ENCODE measurements at regions not wholly inside any gene's neighbourhood (a gene's known extent, or its start where the extent isn't known, plus 50 kb on each side); places are given as distances from the start of the nearest gene placed in this dataset.
"Not testable (repeated sequence)": the region's sequence is repeated elsewhere in the genome, so short reads cannot be mapped to it uniquely, and the experiment has no call there.

- DNase-seq (ENCODE audit: low read depth, low spot score), result no peak
These were observed 620.0 kb downstream of the ANKRD50 start for GRCh38 chr4:124092541-124092984.

GRCh38 chr4:124095621-124096020 is 616.9 kb downstream of the ANKRD50 start:
- no peak for DNase-seq (ENCODE audit: low read depth, low spot score)

- no peak for DNase-seq (ENCODE audit: low read depth, low spot score)
These were observed 616.2 kb downstream of the ANKRD50 start for GRCh38 chr4:124096290-124096689.

GRCh38 chr4:124097447-124097846 is 615.1 kb downstream of the ANKRD50 start:
- DNase-seq (ENCODE audit: low read depth, low spot score), result no peak

GRCh38 chr4:124104101-124104500 is 608.4 kb downstream of the ANKRD50 start:
- no peak for DNase-seq (ENCODE audit: low read depth, low spot score)

GRCh38 chr4:124104628-124105027 is 607.9 kb downstream of the ANKRD50 start:
- no peak for DNase-seq (ENCODE audit: low read depth, low spot score)

GRCh38 chr4:124105212-124105611 is 607.3 kb downstream of the ANKRD50 start:
- DNase-seq (ENCODE audit: low read depth, low spot score), result peak; percentile 16

GRCh38 chr4:124111411-124111810 is 601.1 kb downstream of the ANKRD50 start:
- no peak for DNase-seq (ENCODE audit: low read depth, low spot score)

- DNase-seq (ENCODE audit: low read depth, low spot score), result peak; percentile 85
These were observed 600.6 kb downstream of the ANKRD50 start for GRCh38 chr4:124111922-124112321.

- no peak for DNase-seq (ENCODE audit: low read depth, low spot score)
These were observed 594.5 kb downstream of the ANKRD50 start for GRCh38 chr4:124118061-124118460.

GRCh38 chr4:124121461-124121971 is 591.0 kb downstream of the ANKRD50 start:
- DNase-seq (ENCODE audit: low read depth, low spot score), result peak; percentile 85

GRCh38 chr4:124123181-124123580 is 589.4 kb downstream of the ANKRD50 start:
- DNase-seq (ENCODE audit: low read depth, low spot score), result no peak

GRCh38 chr4:124123721-124124120 is 588.8 kb downstream of the ANKRD50 start:
- DNase-seq (ENCODE audit: low read depth, low spot score), result no peak

- not testable (repeated sequence) for DNase-seq (ENCODE audit: low read depth, low spot score)
These were observed 581.2 kb downstream of the ANKRD50 start for GRCh38 chr4:124131324-124131723.

GRCh38 chr4:124132161-124132560 is 580.4 kb downstream of the ANKRD50 start:
- no peak for DNase-seq (ENCODE audit: low read depth, low spot score)

- DNase-seq (ENCODE audit: low read depth, low spot score), result no peak
These were observed 578.8 kb downstream of the ANKRD50 start for GRCh38 chr4:124133753-124134152.

GRCh38 chr4:124135409-124135813 is 577.1 kb downstream of the ANKRD50 start:
- peak; percentile 91 for DNase-seq (ENCODE audit: low read depth, low spot score)

GRCh38 chr4:124139044-124139443 is 573.5 kb downstream of the ANKRD50 start:
- no peak for DNase-seq (ENCODE audit: low read depth, low spot score)

- no peak for DNase-seq (ENCODE audit: low read depth, low spot score)
These were observed 568.9 kb downstream of the ANKRD50 start for GRCh38 chr4:124143632-124144031.

- DNase-seq (ENCODE audit: low read depth, low spot score), result peak; percentile 90
These were observed 568.3 kb downstream of the ANKRD50 start for GRCh38 chr4:124144238-124144654.

GRCh38 chr4:124146068-124146467 is 566.5 kb downstream of the ANKRD50 start:
- no peak for DNase-seq (ENCODE audit: low read depth, low spot score)

- DNase-seq (ENCODE audit: low read depth, low spot score), result no peak
These were observed 561.5 kb downstream of the ANKRD50 start for GRCh38 chr4:124151031-124151430.

GRCh38 chr4:124152132-124152531 is 560.4 kb downstream of the ANKRD50 start:
- peak; percentile 88 for DNase-seq (ENCODE audit: low read depth, low spot score)

GRCh38 chr4:124155239-124155638 is 557.3 kb downstream of the ANKRD50 start:
- no peak for DNase-seq (ENCODE audit: low read depth, low spot score)
